ENCODE measurements at regions not wholly inside any gene's neighbourhood (a gene's known extent, or its start where the extent isn't known, plus 50 kb on each side); places are given as distances from the start of the nearest gene placed in this dataset.
"Not testable (repeated sequence)": the region's sequence is repeated elsewhere in the genome, so short reads cannot be mapped to it uniquely, and the experiment has no call there.

DNA sequence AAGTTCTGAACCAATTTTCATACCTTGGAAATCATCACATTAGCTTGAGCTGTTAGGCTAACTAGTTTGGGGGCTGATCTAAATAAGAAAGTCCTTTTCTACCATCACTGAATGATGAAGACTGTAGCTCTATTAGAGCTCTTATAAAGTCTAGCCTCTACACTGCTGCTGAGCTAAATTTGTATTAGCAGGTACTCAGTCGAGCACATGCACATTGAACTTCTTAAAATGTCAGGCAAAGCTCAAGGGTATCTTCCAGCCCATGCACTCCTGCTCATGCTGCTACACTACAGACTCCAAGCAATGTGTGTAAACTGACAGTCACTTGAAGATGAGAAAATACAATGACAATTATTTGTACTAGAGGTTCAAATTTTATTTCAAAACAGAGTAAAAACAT, 158.8 kb upstream of the TMEM229A start:
- Mint-ChIP-seq H3K4me1 (ENCODE audit: low read depth) (no peaks in the 10 kb centered on the region), H3K4me3 (no peak overlapping the region), H3K27me3 (no peaks in the 10 kb centered on the region), H3K27ac (no peak overlapping the region), H3K36me3 (ENCODE audit: low read depth) (no peaks in the 10 kb centered on the region), H3K9me3 (no peaks in the 10 kb centered on the region)

DNA sequence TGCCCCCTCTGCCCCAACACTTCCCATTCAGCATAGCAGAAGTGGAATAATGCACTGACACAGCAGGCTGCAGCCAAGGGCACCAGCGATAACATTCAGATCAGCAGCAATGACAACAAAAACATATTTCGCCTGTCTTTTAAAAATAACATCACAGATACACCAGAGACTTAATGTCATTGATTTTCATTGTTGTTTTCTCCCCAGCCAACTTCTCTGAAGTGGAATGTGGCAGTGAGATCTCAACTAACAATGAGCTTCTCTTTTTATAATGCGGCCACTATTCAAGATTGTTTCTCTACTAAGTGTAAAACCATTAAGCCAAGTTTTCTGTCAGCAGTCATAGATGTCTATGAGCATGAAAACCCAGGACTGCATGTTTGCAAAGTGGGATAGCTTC, 158.2 kb upstream of the TMEM229A start:
- H3K36me3 Mint-ChIP-seq (ENCODE audit: low read depth): no peaks in the 10 kb centered on the region
- no peak overlapping the region for H3K27ac Mint-ChIP-seq
- no peaks in the 10 kb centered on the region for H3K9me3 Mint-ChIP-seq
- no peak overlapping the region for H3K4me3 Mint-ChIP-seq
- H3K4me1 Mint-ChIP-seq (ENCODE audit: low read depth): no peaks in the 10 kb centered on the region
- no peaks in the 10 kb centered on the region for H3K27me3 Mint-ChIP-seq

DNA sequence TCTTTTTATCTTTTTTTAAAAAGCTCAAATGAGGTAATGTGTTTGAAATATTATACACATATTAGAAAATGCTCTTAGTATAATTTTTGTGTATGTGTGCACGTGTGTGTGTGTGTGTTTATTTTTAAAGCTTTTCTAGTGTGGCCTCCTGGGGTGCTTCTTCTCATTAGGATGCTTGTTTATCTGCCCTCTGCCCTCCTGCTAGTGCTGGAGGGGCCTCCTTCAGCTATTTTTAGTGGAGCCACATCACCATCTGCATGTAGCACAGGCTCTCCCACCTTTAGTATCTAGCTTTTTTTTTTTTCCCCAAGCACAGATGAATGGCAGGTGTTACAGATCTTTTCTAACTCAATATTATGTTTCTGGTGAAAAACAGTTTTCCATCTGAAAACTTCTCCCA, 155.7 kb upstream of the TMEM229A start:
- Mint-ChIP-seq H3K27me3 (no peaks in the 10 kb centered on the region), H3K9me3 (no peaks in the 10 kb centered on the region), H3K4me3 (no peak overlapping the region), H3K36me3 (ENCODE audit: low read depth) (no peaks in the 10 kb centered on the region), H3K27ac (no peak overlapping the region), H3K4me1 (ENCODE audit: low read depth) (no peaks in the 10 kb centered on the region)

DNA sequence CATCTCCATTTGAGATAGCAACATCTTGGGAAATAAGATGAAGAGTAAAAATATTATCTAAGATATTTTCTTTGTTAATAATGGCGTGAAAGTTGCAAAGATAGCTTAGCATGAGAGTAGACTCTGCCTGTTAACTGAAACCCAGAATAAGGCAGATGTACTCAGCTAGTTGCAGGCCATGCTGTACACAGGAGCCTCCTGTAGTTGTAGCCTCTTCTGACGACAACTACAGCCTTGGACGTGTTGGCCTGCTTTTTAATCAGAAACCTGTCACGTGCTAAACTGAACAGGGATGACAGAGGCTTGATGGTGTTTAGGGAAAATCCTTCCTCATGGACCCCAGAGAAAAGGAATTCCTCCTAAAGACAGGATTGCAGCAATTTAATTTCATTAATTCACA, 155.1 kb upstream of the TMEM229A start:
- no peak overlapping the region for H3K4me3 Mint-ChIP-seq
- H3K4me1 Mint-ChIP-seq (ENCODE audit: low read depth): no peaks in the 10 kb centered on the region
- no peaks in the 10 kb centered on the region for H3K36me3 Mint-ChIP-seq (ENCODE audit: low read depth)
- H3K27me3 Mint-ChIP-seq: no peaks in the 10 kb centered on the region
- H3K9me3 Mint-ChIP-seq: no peaks in the 10 kb centered on the region
- no peak overlapping the region for H3K27ac Mint-ChIP-seq

DNA sequence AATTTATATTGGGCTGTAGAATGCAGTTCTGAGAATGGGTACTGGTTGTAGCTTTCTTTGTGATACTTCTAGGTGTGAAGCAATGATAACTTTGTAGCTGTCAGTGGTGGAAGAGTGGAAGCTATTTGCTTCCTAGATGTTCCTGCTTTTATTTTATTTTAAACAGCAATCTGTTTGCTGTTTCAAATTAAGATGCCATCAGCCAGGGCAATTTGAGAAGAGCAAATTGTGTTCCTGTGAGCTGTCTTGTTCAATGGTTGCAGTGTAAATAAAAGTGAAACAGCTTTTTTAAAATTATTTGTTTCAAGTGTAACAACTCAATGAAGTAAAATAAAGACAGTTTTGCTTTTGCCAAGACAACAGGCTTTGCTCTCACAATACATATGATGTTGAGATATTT, 150.8 kb upstream of the TMEM229A start:
- Mint-ChIP-seq H3K27ac (no peak overlapping the region), H3K9me3 (no peaks in the 10 kb centered on the region), H3K4me1 (ENCODE audit: low read depth) (no peaks in the 10 kb centered on the region), H3K27me3 (no peaks in the 10 kb centered on the region), H3K36me3 (ENCODE audit: low read depth) (no peaks in the 10 kb centered on the region), H3K4me3 (no peak overlapping the region)

DNA sequence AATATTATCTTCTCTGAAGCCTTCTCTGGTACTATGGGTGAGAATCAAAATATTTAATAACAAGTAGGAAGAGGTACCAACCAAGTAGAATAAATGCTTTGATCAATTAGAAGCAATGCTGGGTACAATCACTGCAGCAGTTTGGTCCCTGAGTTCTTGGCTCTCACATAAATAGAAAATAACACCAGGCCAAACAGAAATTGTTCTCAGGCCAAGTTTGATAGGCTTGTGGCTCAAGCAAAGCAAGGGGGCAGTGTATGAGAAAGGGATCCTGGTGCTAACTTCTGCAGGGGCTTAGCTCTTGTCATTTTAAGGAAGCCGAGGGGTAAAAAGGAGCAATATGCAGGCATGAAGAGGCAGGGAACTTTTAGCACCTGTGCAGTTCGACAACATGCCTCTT, 146.8 kb upstream of the TMEM229A start:
- Mint-ChIP-seq H3K27me3 (no peaks in the 10 kb centered on the region), H3K4me1 (ENCODE audit: low read depth) (no peaks in the 10 kb centered on the region), H3K4me3 (no peak overlapping the region), H3K27ac (no peak overlapping the region), H3K9me3 (peaks cover 4% of the 10 kb centered on the region), H3K36me3 (ENCODE audit: low read depth) (no peaks in the 10 kb centered on the region)

DNA sequence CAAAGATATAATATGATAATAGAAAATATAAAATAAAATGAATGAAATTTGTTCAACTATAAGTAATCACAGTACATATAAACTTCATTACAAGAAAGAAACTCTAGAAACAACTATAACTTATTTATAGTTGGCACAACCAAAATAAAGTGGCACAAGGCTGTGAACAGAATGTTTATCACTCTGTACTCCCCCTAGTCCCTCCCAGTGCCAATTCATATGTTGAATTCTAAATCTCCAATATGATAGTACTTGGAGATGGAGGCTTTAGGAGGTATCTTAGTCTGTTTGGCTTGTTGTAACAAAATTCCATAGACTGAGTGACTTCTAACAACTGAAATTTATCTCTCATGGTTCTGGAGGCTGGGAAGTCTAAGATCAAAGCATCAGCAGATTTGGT, 145.0 kb upstream of the TMEM229A start:
- Mint-ChIP-seq H3K4me3 (no peak overlapping the region), H3K36me3 (ENCODE audit: low read depth) (no peaks in the 10 kb centered on the region), H3K4me1 (ENCODE audit: low read depth) (no peaks in the 10 kb centered on the region), H3K9me3 (peaks cover 4% of the 10 kb centered on the region), H3K27ac (no peak overlapping the region), H3K27me3 (no peaks in the 10 kb centered on the region)

DNA sequence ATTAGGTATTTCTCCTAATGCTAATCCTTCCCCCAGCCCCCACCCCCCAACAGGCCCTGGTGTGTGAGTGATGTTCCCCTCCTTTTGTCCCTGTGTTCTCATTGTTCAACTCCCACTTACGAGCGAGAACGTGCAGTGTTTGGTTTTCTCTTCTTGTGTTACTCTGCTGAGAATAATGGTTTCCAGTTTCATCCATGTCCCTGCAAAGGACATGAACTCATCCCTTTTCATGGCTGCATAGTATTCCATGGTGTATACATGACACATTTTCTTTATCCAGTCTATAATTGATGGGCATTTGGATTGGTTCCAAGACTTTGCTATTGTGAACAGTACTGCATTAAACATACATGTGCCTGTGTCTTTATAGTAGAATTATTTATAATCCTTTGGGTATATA, 138.9 kb upstream of the TMEM229A start:
- H3K4me1 Mint-ChIP-seq (ENCODE audit: low read depth); H3K36me3 Mint-ChIP-seq (ENCODE audit: low read depth); H3K27me3 Mint-ChIP-seq; H3K27ac Mint-ChIP-seq; H3K4me3 Mint-ChIP-seq; H3K9me3 Mint-ChIP-seq: not testable (repeated sequence)

DNA sequence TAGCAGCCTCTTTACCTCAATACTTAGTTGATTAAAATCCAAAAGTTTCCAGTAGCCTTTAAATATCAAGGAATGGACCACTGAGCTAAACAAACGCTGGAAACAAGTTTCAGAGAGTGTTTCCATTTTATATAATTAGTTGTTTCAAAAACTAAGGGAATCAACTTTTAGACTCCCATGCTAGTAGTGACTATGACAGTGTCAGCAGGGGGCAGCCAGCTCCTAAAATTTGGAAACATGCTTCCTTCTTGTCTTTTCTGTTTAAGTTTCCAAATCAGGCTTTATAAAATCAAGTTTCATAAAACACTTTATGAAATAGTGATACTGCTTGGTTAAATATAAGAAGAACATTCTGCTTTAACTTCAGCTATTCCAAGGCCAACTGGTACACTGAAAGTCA, 138.2 kb upstream of the TMEM229A start:
- no peaks in the 10 kb centered on the region for H3K27me3 Mint-ChIP-seq
- peaks cover 3% of the 10 kb centered on the region for H3K9me3 Mint-ChIP-seq
- H3K4me1 Mint-ChIP-seq (ENCODE audit: low read depth): no peaks in the 10 kb centered on the region
- H3K4me3 Mint-ChIP-seq: no peak overlapping the region
- no peak overlapping the region for H3K27ac Mint-ChIP-seq
- H3K36me3 Mint-ChIP-seq (ENCODE audit: low read depth): no peaks in the 10 kb centered on the region

DNA sequence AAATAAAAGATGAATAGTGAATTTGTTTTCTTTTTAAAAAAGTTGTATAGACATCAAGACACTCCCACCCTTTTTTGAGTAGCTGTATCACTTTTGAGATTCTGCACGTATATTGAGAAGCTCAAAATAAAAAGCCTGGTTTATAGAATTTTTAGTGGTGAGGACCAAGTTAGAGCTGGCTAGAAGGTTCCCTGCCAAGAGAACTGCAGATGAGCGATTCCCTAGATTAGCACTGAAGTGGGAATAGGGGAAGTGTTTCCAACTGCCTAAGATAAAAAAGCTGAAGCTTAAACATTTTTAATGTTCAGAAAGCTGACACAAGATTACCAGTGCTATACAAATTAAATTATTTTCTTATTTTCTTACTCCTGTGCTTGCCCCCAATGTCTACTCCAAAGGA, 135.7 kb upstream of the TMEM229A start:
- Mint-ChIP-seq H3K36me3 (ENCODE audit: low read depth) (no peaks in the 10 kb centered on the region), H3K27ac (no peak overlapping the region), H3K4me1 (ENCODE audit: low read depth) (no peaks in the 10 kb centered on the region), H3K27me3 (no peaks in the 10 kb centered on the region), H3K4me3 (no peak overlapping the region), H3K9me3 (peaks cover 3% of the 10 kb centered on the region)

DNA sequence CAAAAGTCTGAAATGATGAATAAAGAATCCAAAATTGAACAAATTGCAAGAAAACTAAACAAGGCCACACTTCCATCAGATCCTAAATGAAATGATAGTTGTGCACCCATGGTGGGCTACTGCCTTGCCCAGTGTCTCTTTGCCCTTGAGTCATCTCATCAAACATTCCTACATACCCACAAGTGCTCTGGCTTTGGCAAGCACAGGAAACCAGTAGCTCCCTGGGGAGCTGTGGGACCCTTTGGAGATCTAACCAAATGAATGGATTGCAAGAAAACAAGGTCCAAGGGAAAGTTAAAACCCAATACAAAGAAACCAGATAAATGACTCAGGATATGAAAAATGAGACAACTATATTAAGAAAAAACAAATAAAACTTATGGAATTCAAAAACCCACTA, 129.8 kb upstream of the TMEM229A start:
- H3K27me3 Mint-ChIP-seq: no peaks in the 10 kb centered on the region
- H3K4me1 Mint-ChIP-seq (ENCODE audit: low read depth): no peaks in the 10 kb centered on the region
- H3K27ac Mint-ChIP-seq: no peak overlapping the region
- no peaks in the 10 kb centered on the region for H3K36me3 Mint-ChIP-seq (ENCODE audit: low read depth)
- no peaks in the 10 kb centered on the region for H3K9me3 Mint-ChIP-seq
- H3K4me3 Mint-ChIP-seq: no peak overlapping the region

DNA sequence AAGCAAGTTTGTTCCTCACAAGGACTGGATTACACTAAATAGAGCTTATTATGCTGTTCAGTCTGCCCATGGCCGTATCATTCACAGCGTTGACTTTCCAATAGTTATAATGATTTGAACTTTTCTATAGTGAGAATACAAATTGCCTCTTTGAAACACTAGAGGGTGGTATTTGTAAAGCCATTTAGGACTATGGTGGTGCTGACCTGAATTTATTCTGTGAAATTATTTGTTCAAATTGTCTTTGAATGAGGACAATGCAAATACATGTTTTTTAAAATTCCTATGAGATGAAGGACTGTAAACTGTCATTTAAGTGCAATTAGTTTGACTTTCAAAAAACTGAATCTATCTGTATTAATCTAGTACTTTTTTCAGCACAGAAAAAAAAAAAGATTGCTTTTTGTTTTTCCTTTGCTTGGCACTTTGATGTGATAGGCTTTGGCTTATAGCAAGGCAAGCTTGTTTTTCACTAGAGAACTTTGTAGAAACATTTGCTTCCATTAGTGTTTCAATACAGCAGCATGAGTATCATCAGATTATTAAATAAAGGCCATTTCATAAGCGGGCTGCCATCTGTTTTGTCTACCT, 122.7 kb upstream of the TMEM229A start:
- H3K4me1 Mint-ChIP-seq (ENCODE audit: low read depth): no peaks in the 10 kb centered on the region
- H3K4me3 Mint-ChIP-seq: no peak overlapping the region
- no peaks in the 10 kb centered on the region for H3K9me3 Mint-ChIP-seq
- H3K36me3 Mint-ChIP-seq (ENCODE audit: low read depth): no peaks in the 10 kb centered on the region
- H3K27me3 Mint-ChIP-seq: no peaks in the 10 kb centered on the region
- no peak overlapping the region for H3K27ac Mint-ChIP-seq

DNA sequence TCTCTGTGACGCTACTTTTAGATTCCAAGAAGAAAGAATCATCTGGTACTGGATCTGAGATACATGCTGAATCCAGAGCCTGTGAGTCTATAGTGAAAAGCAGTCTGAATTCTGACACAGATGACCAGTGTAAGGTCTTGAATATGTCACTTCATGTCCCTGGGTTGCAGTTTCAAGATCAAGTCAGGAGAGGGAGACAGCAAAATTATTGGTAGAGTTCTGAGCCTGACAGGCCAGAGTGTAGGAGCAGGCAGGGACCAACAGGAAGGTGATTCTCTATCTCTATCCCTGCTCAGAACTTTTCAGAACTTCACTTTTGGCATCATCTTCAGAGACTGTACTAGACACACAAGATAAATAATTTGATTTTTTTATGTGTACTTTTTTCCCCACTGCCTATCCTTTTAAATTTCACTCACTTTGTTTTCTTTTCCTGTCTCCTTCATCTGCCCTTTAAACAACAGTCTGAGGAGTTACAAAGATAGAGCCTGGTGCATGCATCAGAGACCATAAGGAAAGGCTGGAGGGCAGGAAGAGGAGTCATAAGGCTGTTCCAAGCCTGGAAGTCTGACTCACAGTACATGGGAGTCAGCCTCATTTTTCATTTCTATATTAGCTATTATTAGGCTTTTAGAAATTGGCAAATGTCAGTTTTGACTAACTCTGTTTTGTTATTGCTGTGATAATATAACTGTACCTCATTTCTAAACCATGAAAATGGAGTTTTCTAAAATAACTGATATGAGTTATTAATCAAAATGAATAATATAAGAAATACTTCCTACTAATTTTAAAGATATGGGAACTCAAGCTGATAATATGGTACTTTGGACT, 120.2 kb upstream of the TMEM229A start:
- Mint-ChIP-seq H3K27ac (no peak overlapping the region), H3K4me3 (no peak overlapping the region), H3K4me1 (ENCODE audit: low read depth) (no peaks in the 10 kb centered on the region), H3K27me3 (no peaks in the 10 kb centered on the region), H3K36me3 (ENCODE audit: low read depth) (no peaks in the 10 kb centered on the region), H3K9me3 (no peaks in the 10 kb centered on the region)

DNA sequence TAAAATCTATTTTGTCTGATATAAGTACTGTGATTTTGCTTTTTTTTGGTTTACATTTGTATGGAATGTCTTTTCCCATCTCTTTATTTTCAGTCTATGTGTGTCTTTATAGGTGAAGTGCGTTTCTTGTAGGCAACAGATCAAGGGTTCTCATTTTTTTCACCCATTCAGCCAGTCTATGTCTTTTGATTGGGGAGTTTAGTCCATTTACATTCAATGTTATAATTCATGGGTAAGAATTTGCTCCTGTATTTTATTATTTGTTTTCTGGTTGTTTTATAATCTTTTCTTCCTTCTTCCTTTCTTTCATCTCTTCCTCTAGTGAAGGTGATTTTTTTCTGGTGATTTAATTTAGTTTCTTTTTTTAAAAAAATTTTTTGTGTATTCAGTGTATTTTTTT, 104.8 kb upstream of the TMEM229A start:
- no peaks in the 10 kb centered on the region for H3K4me1 Mint-ChIP-seq (ENCODE audit: low read depth)
- H3K27ac Mint-ChIP-seq: no peak overlapping the region
- H3K36me3 Mint-ChIP-seq (ENCODE audit: low read depth): no peaks in the 10 kb centered on the region
- no peak overlapping the region for H3K4me3 Mint-ChIP-seq
- peaks cover 14% of the 10 kb centered on the region for H3K9me3 Mint-ChIP-seq
- H3K27me3 Mint-ChIP-seq: no peaks in the 10 kb centered on the region

DNA sequence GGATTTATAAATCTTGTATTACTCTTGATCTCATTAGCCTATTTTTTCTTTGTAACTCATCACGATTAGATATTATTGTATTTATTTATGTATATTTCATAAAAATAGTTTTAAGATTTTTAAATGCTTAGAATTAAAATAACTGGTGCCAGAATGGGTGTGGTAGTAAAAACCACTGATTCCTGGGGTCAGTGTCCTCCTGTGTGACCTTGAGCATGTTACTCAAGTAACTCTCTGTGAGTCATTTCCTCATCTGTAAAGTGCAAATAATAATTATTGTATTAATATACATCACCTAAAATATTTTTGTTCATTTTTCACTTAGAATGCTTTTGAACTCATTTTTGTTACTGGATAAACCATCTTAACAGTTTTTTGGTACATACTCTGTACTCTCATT, 91.3 kb upstream of the TMEM229A start:
- Mint-ChIP-seq H3K27ac (no peak overlapping the region), H3K4me3 (no peak overlapping the region), H3K27me3 (no peaks in the 10 kb centered on the region), H3K9me3 (no peaks in the 10 kb centered on the region), H3K4me1 (ENCODE audit: low read depth) (no peaks in the 10 kb centered on the region), H3K36me3 (ENCODE audit: low read depth) (no peaks in the 10 kb centered on the region)

DNA sequence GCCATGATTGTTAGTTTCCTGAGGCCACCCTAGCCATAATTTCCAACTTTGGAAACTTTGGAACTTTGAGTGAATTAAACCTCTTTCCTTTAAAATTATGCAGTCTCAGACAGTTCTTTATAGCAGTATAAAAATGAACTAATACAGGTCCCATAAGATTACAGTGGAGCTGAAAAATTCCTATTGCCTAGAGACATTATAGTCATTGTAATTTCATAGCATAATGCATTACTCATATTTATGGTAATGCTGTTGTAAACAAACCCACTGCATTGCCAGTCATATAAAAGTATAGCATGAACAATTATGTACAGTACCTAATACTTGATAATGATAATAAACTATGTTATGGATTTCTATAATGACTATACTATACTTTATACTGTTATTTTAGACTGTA, 88.0 kb upstream of the TMEM229A start:
- H3K4me3 Mint-ChIP-seq: no peak overlapping the region
- no peaks in the 10 kb centered on the region for H3K4me1 Mint-ChIP-seq (ENCODE audit: low read depth)
- H3K27me3 Mint-ChIP-seq: no peaks in the 10 kb centered on the region
- no peaks in the 10 kb centered on the region for H3K9me3 Mint-ChIP-seq
- no peaks in the 10 kb centered on the region for H3K36me3 Mint-ChIP-seq (ENCODE audit: low read depth)
- H3K27ac Mint-ChIP-seq: no peak overlapping the region
